Stimulated activated memory B cell treated with anti-CD40 and anti-IgM and Interleukin-4, amounts not matched to agents 10 μg/mL and 1 μg/mL and 100 μg/mL, for 72 hours (primary cell): ENCODE measurements at regions not wholly inside any gene's neighbourhood (a gene's known extent, or its start where the extent isn't known, plus 50 kb on each side); places are given as distances from the start of the nearest gene placed in this dataset.
"Not testable (repeated sequence)": the region's sequence is repeated elsewhere in the genome, so short reads cannot be mapped to it uniquely, and the experiment has no call there.

ENCODE experiments used
- ATAC-seq: fragments of 150-1000 bp; cut with Tn5 transposase; 2 replicates; pipeline ENCODE4 v1.10.0; 2021
- H3K27ac Mint-ChIP-seq: one replicate; pipeline ENCODE4 v1.8.0; 2022; ENCODE audit warnings: mild to moderate bottlenecking, mixed read lengths
- H3K27me3 Mint-ChIP-seq: one replicate; pipeline ENCODE4 v1.8.0; 2022; ENCODE audit warnings: mixed read lengths
- H3K36me3 Mint-ChIP-seq: one replicate; pipeline ENCODE4 v1.8.0; 2022; ENCODE audit warnings: mixed read lengths
- H3K4me1 Mint-ChIP-seq: one replicate; pipeline ENCODE4 v1.8.0; 2022; ENCODE audit warnings: mixed read lengths
- H3K4me3 Mint-ChIP-seq: one replicate; pipeline ENCODE4 v1.8.0; 2022; ENCODE audit warnings: mild to moderate bottlenecking, moderate library complexity, mixed read lengths
- H3K9me3 Mint-ChIP-seq: one replicate; pipeline ENCODE4 v1.8.0; 2022; ENCODE audit warnings: mixed read lengths

DNA sequence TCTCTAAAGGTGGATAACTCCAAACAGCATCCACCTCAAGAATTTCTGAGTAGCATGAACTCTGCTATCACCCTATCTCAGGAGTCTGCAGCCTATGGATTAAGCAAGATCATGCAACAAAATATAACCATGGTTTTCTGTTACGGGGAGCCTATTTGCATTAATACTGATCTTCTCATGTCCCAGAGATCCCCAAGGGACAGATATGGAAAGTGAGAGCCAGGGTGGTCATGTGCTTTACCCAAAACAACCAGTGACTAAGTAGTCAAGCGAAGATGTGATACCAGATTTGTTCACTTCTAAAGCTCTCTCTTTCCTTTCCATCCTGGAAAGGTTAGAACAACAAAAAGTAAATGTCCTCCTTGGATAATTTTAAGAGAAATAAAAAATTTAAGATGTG is 125.1 kb downstream of the PRRX1 start:
- no peak for ATAC-seq
- H3K36me3 Mint-ChIP-seq, result no peaks in the 10 kb centered on the region
- no peak overlapping the region for H3K4me3 Mint-ChIP-seq
- H3K9me3 Mint-ChIP-seq, result no peaks in the 10 kb centered on the region
- no peaks in the 10 kb centered on the region for H3K27me3 Mint-ChIP-seq
- no peak overlapping the region for H3K27ac Mint-ChIP-seq
- no peaks in the 10 kb centered on the region for H3K4me1 Mint-ChIP-seq

DNA sequence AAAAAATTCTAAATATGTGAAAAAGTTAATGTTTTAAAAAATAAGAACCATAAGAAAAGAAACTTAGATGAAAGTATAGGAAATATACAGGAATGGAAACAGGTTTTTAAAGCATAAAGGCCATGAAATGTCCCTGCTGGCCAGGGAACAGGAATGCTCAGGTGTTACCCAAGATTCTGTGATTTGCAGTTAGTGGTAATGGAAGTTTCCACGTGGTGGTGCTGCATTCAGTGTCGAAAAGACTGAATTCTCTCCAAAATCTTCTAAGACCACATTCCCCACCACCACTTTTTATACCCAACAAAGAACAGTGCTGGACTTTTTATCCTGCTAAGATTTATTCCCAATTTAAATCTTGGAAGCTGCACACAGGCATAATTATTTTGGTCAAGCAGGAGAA is 126.2 kb downstream of the PRRX1 start:
- Mint-ChIP-seq H3K36me3 (no peaks in the 10 kb centered on the region), H3K4me3 (no peak overlapping the region), H3K27me3 (no peaks in the 10 kb centered on the region), H3K4me1 (no peaks in the 10 kb centered on the region), H3K27ac (no peak overlapping the region), H3K9me3 (no peaks in the 10 kb centered on the region)
- ATAC-seq, result no peak

DNA sequence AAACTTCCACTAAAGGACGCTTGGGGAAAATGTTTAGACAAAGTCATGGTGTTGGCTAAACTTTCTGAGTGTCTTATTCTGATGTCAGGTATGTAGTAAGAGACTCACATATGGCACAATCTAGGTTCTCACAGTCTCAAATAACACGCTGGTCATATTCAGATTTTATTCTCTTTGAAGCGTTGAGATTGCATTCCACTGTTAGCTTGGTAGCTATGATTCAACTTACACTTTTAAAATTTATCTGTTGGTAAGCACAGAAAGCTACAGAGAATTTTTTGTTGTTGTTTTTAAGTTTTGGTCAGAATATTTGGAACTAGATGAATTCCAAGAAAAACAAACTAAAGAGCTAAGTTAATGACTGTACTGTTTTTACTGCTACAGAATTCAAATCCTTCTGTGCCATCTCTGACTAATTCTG is 126.7 kb downstream of the PRRX1 start:
- H3K27me3 Mint-ChIP-seq, result no peaks in the 10 kb centered on the region
- no peaks in the 10 kb centered on the region for H3K9me3 Mint-ChIP-seq
- ATAC-seq, result no peak
- no peaks in the 10 kb centered on the region for H3K4me1 Mint-ChIP-seq
- no peak overlapping the region for H3K4me3 Mint-ChIP-seq
- no peak overlapping the region for H3K27ac Mint-ChIP-seq
- no peaks in the 10 kb centered on the region for H3K36me3 Mint-ChIP-seq

DNA sequence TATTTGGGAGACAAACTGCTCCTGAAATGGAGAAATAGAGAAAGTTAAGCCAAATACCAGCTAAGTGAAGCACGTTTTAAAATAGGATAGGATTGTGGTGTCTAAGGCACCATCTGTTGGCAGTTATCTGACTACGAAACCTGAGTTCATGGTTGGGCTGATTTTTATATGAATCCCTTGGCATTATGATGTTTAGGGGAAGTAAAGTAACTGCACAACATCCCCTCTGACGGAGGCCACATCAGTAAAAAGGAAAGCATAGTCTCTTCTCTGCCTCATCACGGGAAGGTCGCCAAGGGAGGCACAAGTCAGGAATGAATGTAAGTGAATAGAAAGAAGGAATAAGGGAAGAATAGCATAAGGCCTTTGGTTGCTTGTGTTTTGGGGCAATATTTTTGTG is 128.0 kb downstream of the PRRX1 start:
- Mint-ChIP-seq H3K4me3 (no peak overlapping the region), H3K4me1 (no peaks in the 10 kb centered on the region), H3K9me3 (no peaks in the 10 kb centered on the region), H3K36me3 (no peaks in the 10 kb centered on the region), H3K27ac (no peak overlapping the region), H3K27me3 (no peaks in the 10 kb centered on the region)
- no peak for ATAC-seq

DNA sequence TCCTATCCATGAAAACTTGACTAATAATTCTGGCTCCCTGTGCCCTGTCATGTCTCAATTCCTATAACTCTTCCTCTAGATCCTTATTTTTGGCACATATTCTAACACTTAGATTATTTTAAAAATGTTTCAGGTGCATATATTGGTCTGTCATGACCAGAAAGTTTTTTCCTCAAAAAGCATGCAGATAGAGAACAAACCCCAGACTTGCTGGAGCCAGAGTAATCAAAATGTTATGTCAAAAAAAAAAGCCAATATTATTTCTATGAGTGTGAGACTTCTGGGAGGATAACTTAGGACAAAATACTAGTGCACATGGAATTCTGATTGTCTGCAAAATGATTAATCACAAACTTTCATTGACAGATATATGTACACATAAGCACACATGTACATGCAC is 135.1 kb upstream of the MROH9 start:
- Mint-ChIP-seq H3K27ac (no peak overlapping the region), H3K9me3 (no peaks in the 10 kb centered on the region), H3K36me3 (no peaks in the 10 kb centered on the region), H3K27me3 (no peaks in the 10 kb centered on the region), H3K4me3 (no peak overlapping the region), H3K4me1 (no peaks in the 10 kb centered on the region)
- ATAC-seq, result no peak

DNA sequence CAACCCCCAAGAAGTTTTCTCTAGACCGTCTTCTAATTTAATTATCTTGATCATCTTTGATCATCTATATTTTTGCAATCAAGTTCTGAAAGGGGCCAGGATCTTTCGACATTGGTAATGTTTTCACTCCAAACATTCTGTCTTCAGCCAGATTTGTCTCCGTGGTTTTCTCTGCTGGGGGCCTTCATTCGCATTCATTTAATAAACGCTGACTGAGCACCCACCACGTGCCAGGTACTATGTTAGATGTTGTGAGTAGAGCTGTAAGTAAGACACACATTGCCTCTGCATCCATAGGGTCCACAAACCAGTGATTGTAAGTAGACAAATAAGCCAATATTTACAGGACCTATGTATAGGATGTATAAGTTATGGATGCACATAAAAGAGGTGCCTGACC is 134.5 kb upstream of the MROH9 start:
- H3K4me3 Mint-ChIP-seq, result no peak overlapping the region
- H3K27me3 Mint-ChIP-seq, result no peaks in the 10 kb centered on the region
- H3K4me1 Mint-ChIP-seq, result no peaks in the 10 kb centered on the region

DNA sequence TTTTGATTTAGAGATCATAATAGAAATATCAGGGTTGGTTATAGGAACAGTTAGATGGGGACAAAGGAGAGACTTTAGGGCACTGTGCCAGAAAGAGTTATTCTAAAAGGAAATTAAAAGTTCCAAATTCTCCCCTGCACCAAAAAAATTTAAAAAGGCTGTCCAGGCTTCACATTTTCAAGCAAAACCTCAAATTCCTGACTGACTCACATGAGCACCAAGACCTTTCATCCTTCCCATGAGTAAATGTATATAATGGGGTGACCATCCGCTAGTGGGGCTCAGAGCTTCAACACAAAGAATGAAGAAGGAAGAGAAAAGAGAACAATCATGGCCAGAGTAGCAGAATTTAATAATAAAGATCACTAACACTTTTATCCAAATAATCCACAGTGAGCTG is 131.6 kb upstream of the MROH9 start:
- H3K36me3 Mint-ChIP-seq, result no peaks in the 10 kb centered on the region
- H3K4me3 Mint-ChIP-seq, result no peak overlapping the region
- no peak for ATAC-seq
- no peaks in the 10 kb centered on the region for H3K9me3 Mint-ChIP-seq
- no peaks in the 10 kb centered on the region for H3K4me1 Mint-ChIP-seq
- no peak overlapping the region for H3K27ac Mint-ChIP-seq
- H3K27me3 Mint-ChIP-seq, result peaks cover 9% of the 10 kb centered on the region

More for the DNA sequence above, 134.5 kb upstream of the MROH9 start:
- Mint-ChIP-seq H3K27ac (no peak overlapping the region), H3K9me3 (no peaks in the 10 kb centered on the region), H3K36me3 (no peaks in the 10 kb centered on the region)
- ATAC-seq, result no peak

DNA sequence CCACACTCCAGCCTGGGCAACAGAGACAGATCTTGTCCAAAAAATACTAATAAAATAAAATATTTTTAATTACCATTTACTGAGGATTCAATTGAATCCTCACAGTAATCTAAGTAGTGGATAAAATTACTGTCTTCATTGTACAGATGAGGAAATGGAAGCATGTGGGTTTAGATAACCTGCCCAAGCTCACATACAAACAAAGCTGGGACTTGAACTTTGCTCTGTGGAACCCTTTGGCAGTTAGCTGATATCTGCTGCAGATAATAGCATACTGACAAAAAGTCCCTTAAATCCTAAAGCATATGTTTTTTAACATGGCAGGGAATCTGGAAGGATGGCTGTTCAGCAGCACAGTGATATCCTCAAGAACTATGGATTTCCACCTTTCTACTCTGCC is 130.9 kb upstream of the MROH9 start:
- no peaks in the 10 kb centered on the region for H3K36me3 Mint-ChIP-seq
- no peaks in the 10 kb centered on the region for H3K4me1 Mint-ChIP-seq
- H3K9me3 Mint-ChIP-seq, result no peaks in the 10 kb centered on the region
- no peak for ATAC-seq
- no peak overlapping the region for H3K27ac Mint-ChIP-seq
- peaks cover 16% of the 10 kb centered on the region for H3K27me3 Mint-ChIP-seq
- no peak overlapping the region for H3K4me3 Mint-ChIP-seq

DNA sequence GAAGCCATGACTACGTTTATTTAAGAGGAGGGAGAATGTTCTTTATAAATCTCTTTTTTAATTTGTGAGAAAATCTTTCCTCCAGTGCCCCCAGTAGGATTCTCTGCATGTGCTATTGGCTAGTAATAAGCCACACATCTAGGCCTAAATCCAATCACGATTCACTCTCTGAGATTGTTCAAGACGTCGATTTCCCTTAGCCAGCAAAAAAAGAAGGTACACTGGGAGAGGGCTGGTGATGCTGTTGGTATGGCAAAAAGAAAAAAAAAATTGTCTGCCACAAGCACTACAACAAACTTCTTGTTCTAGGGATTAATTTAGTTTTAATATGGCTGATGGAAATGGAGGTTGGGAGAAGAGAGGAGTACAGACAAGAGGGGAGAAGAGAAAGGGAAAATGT is 130.5 kb upstream of the MROH9 start:
- Mint-ChIP-seq H3K4me1 (no peaks in the 10 kb centered on the region), H3K36me3 (no peaks in the 10 kb centered on the region), H3K27ac (no peak overlapping the region), H3K4me3 (no peak overlapping the region), H3K27me3 (peaks cover 17% of the 10 kb centered on the region), H3K9me3 (no peaks in the 10 kb centered on the region)
- ATAC-seq, result no peak

DNA sequence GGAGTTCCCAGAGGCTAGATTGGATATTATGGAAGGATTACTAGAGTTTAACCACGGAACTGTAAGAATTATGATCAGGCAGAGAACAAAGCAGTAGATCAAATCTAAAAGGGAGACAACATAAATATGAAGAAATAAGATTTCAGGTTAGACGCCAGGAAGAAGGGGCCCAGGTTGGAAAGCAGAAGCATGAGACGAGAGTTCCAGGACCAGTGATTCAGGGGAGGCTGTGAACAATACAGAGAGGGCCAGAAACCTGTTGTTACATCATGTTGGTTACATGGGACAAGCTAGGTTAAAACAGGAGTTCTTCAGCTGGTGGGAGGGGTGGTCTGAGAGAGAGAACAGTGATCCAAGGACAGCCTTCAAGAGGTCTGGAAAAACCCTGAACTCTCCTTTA is 128.4 kb upstream of the MROH9 start:
- Mint-ChIP-seq H3K9me3 (peaks cover 2% of the 10 kb centered on the region), H3K27ac (no peak overlapping the region), H3K4me3 (no peak overlapping the region), H3K36me3 (no peaks in the 10 kb centered on the region), H3K27me3 (peaks cover 17% of the 10 kb centered on the region), H3K4me1 (no peaks in the 10 kb centered on the region)
- ATAC-seq, result no peak

DNA sequence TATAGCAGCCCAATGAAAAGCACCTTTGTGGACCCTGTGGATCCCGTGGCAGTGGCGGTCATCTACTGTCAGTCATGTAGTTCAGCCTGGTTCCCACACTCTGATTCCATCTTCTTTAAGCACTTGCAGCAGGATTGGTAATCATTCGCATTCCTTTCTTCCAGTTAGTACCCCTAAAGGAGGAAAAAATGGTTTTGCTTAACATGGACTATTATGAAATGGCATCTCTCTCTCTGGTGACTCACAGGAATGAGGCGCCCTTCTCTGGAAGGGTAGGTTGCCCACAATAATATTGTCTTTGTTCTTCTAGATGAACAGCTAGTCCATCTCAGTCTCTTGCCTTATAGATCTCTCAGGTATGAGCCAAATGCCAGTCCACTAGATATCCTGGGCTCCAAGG is 127.9 kb upstream of the MROH9 start:
- no peaks in the 10 kb centered on the region for H3K4me1 Mint-ChIP-seq
- H3K4me3 Mint-ChIP-seq, result no peak overlapping the region
- no peak overlapping the region for H3K27ac Mint-ChIP-seq
- H3K36me3 Mint-ChIP-seq, result no peaks in the 10 kb centered on the region
- H3K9me3 Mint-ChIP-seq, result peaks cover 4% of the 10 kb centered on the region
- peaks cover 17% of the 10 kb centered on the region for H3K27me3 Mint-ChIP-seq
- no peak for ATAC-seq

DNA sequence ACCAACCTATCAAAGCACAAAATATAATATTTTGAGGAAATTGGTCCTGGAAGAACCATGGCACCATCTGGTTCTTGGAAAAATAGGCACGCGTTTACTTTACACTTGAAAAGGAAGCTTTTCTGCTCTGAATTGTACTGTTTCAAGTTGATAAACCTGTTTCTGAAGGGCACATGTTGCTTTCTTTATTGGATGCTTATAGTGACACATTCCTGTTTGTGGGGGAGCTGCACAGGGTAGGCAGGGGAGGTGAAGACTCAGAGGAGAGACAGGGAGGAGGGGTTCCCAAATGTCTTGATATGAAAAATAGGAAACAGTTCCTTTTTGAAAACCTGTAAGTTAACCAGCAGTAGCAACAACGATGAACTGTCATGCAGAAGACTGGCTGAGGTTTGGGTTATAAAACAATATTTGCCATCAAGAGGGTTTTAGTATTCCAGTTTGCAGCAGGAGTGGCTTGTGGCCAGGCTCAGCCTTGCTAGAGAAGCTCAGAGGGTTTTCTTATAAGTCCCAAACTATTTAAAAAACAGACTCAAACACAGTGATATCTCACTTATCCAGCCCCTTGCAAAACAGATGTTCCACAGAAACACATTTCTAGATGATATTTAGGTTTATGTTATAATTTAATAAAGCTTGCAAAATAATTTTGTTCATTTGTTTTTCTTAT is 127.0 kb upstream of the MROH9 start:
- Mint-ChIP-seq H3K4me3 (no peak overlapping the region), H3K27me3 (peaks cover 17% of the 10 kb centered on the region), H3K4me1 (no peaks in the 10 kb centered on the region), H3K36me3 (no peaks in the 10 kb centered on the region), H3K27ac (no peak overlapping the region), H3K9me3 (peaks cover 7% of the 10 kb centered on the region)
- no peak for ATAC-seq

DNA sequence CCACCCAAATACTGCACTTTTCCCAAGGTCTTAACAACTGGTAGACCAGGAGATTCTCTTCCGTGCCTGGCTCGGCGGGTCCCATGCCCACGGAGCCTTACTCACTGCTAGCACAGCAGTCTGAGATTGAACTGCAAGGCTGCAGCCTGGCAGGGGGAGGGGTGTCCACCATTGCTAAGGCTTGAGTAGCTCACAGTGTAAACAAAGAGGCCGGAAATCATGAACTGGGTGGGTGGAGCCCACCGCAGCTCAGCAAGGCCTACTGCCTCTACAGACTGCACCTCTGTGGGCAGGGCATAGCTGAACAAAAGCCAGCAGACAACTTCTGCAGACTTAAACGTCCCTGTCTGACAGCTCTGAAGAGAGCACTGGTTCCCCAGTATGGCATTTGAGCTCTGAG is 124.3 kb upstream of the MROH9 start:
- not testable (repeated sequence) for H3K4me1 Mint-ChIP-seq, H3K27ac Mint-ChIP-seq, H3K4me3 Mint-ChIP-seq, ATAC-seq, H3K9me3 Mint-ChIP-seq, H3K36me3 Mint-ChIP-seq
- peaks cover 17% of the 10 kb centered on the region for H3K27me3 Mint-ChIP-seq

DNA sequence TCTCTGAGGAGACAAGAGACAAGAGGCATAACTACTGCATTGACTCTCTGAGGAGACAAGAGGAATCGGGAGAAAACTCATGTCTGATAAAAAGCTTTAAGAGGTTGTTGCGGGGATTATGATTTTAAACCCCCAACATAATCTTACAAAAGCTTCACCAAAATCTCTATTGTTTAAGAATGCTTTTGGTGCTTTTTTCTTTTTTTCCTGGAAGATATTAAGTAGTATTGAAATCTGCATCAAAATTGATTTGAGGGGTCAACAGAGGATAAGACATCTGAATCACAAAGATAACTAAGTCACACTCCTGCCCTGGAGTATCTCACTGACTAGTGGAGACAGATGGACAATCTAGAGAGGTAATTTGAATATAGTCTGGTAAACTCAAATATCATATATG is 115.6 kb upstream of the MROH9 start:
- Mint-ChIP-seq H3K36me3 (no peaks in the 10 kb centered on the region), H3K9me3 (no peaks in the 10 kb centered on the region), H3K4me1 (no peaks in the 10 kb centered on the region), H3K27me3 (no peaks in the 10 kb centered on the region), H3K4me3 (no peak overlapping the region), H3K27ac (no peak overlapping the region)
- no peak for ATAC-seq

DNA sequence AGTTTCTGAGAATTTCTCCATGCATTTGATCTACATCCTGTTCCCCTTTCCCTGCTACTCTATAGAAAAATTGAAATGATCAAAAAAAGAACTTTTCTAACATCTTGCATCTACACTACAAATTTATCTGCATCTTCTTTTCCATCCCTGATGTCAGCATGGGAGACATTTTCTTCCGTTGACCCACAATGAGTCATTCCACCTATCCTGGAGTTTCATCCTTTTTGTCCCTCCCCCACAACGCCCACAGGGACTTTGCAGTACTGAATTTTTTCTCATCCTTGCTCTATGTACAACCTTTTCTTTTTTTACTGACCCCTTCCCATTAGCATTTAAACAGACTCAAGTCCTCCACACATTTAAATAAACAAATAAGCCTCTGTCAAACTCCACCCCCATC is 112.2 kb upstream of the MROH9 start:
- Mint-ChIP-seq H3K4me1 (no peaks in the 10 kb centered on the region), H3K27ac (no peak overlapping the region), H3K4me3 (no peak overlapping the region), H3K27me3 (no peaks in the 10 kb centered on the region), H3K9me3 (peaks cover 3% of the 10 kb centered on the region), H3K36me3 (no peaks in the 10 kb centered on the region)
- ATAC-seq, result no peak

DNA sequence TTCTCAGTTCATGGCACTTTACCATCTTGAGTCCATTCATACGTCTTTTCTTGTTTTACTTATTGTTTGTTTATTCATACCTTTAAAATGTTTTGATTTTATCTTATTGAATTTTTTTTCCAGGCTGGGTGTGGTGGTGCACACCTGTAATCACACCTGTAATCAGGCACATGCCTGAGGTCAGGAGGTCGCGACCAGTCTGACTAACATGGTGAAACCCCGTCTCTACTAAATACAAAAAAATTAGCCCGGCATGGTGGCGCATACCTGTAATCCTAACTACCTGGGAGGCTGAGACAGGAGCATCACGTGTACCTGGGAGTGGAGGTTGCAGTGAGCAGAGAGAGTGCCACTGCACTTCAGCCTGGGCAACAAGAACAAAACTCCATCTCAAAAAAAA is 104.1 kb upstream of the MROH9 start:
- ATAC-seq, result no peak
- no peaks in the 10 kb centered on the region for H3K27me3 Mint-ChIP-seq

DNA sequence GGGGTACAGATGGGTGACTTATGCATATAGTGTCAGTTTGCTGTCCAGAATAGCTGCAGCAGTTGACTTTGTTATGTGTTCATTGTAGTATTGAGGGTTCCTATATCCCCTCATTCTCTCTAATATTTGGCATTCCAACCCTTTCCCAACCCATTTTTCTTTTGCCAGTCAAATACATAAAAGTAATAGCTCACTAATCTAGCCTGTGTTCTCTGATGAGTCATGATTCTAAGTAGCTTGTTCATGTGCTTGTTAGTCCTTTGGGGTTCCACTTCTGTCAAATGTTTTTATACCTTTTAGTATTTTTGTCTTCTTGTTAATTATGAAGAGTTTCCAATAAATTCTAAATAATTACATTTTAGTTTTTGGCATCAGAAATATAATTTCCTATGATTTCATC is 99.2 kb upstream of the MROH9 start:
- Mint-ChIP-seq H3K27ac (no peak overlapping the region), H3K9me3 (peaks cover 6% of the 10 kb centered on the region), H3K4me1 (no peaks in the 10 kb centered on the region), H3K27me3 (no peaks in the 10 kb centered on the region), H3K4me3 (no peak overlapping the region), H3K36me3 (no peaks in the 10 kb centered on the region)
- ATAC-seq, result no peak

More for the DNA sequence above, 104.1 kb upstream of the MROH9 start:
- peaks cover 6% of the 10 kb centered on the region for H3K9me3 Mint-ChIP-seq
- no peaks in the 10 kb centered on the region for H3K36me3 Mint-ChIP-seq
- H3K27ac Mint-ChIP-seq, result no peak overlapping the region
- H3K4me1 Mint-ChIP-seq, result no peaks in the 10 kb centered on the region
- no peak overlapping the region for H3K4me3 Mint-ChIP-seq
